ENCODE measurements at regions not wholly inside any gene's neighbourhood (a gene's known extent, or its start where the extent isn't known, plus 50 kb on each side); places are given as distances from the start of the nearest gene placed in this dataset.

GRCh38 chr4:186422296-186422695 lies 133.1 kb downstream of the MTNR1A start:
- no peak for TF ChIP-seq CTCF (IDR thresholded peaks at IDR 0.05; ENCODE audit: insufficient read depth, low read length, poor library complexity, severe bottlenecking)
- Histone ChIP-seq H3K27me3 (ENCODE audit: control insufficient read depth, insufficient read depth, low read length) (no peaks in the 10 kb centered on the region), H3K4me3 (ENCODE audit: low read depth, low read length) (no peak overlapping the region), H3K36me3 (ENCODE audit: control insufficient read depth, insufficient read depth, low read length) (no peaks in the 10 kb centered on the region)
- DNase-seq (ENCODE audit: low read depth): no peak

GRCh38 chr4:186416451-186417060 lies 138.8 kb downstream of the MTNR1A start:
- no peak for DNase-seq (ENCODE audit: low read depth)
- Histone ChIP-seq H3K36me3 (ENCODE audit: control insufficient read depth, insufficient read depth, low read length) (no peaks in the 10 kb centered on the region), H3K4me3 (ENCODE audit: low read depth, low read length) (no peak overlapping the region), H3K27me3 (ENCODE audit: control insufficient read depth, insufficient read depth, low read length) (no peaks in the 10 kb centered on the region)
- TF ChIP-seq CTCF (IDR thresholded peaks at IDR 0.05; ENCODE audit: insufficient read depth, low read length, poor library complexity, severe bottlenecking): no peak

- Histone ChIP-seq H3K4me3 (ENCODE audit: low read depth, low read length) (no peak overlapping the region), H3K36me3 (ENCODE audit: control insufficient read depth, insufficient read depth, low read length) (no peaks in the 10 kb centered on the region), H3K27me3 (ENCODE audit: control insufficient read depth, insufficient read depth, low read length) (no peaks in the 10 kb centered on the region)
- TF ChIP-seq CTCF (IDR thresholded peaks at IDR 0.05; ENCODE audit: insufficient read depth, low read length, poor library complexity, severe bottlenecking): no peak
- no peak for DNase-seq (ENCODE audit: low read depth)
These were observed 141.0 kb downstream of the MTNR1A start for GRCh38 chr4:186414390-186414789.

GRCh38 chr4:186405957-186406356 lies 140.0 kb downstream of the F11 start:
- TF ChIP-seq CTCF (IDR thresholded peaks at IDR 0.05; ENCODE audit: insufficient read depth, low read length, poor library complexity, severe bottlenecking): no peak
- Histone ChIP-seq H3K4me3 (ENCODE audit: low read depth, low read length) (no peak overlapping the region), H3K36me3 (ENCODE audit: control insufficient read depth, insufficient read depth, low read length) (no peaks in the 10 kb centered on the region), H3K27me3 (ENCODE audit: control insufficient read depth, insufficient read depth, low read length) (no peaks in the 10 kb centered on the region)
- no peak for DNase-seq (ENCODE audit: low read depth)

- Histone ChIP-seq H3K4me3 (ENCODE audit: low read depth, low read length) (no peak overlapping the region), H3K27me3 (ENCODE audit: control insufficient read depth, insufficient read depth, low read length) (no peaks in the 10 kb centered on the region), H3K36me3 (ENCODE audit: control insufficient read depth, insufficient read depth, low read length) (no peaks in the 10 kb centered on the region)
- no peak for DNase-seq (ENCODE audit: low read depth)
- no peak for TF ChIP-seq CTCF (IDR thresholded peaks at IDR 0.05; ENCODE audit: insufficient read depth, low read length, poor library complexity, severe bottlenecking)
These were observed 138.7 kb downstream of the F11 start for GRCh38 chr4:186404562-186405134.

GRCh38 chr4:186400676-186401075 lies 134.7 kb downstream of the F11 start:
- DNase-seq (ENCODE audit: low read depth): no peak
- H3K4me3 ChIP-seq (ENCODE audit: low read depth, low read length): no peak overlapping the region
- no peaks in the 10 kb centered on the region for H3K36me3 ChIP-seq (ENCODE audit: control insufficient read depth, insufficient read depth, low read length)
- TF ChIP-seq CTCF (IDR thresholded peaks at IDR 0.05; ENCODE audit: insufficient read depth, low read length, poor library complexity, severe bottlenecking): no peak
- no peaks in the 10 kb centered on the region for H3K27me3 ChIP-seq (ENCODE audit: control insufficient read depth, insufficient read depth, low read length)
